GM12878 (cell line): ENCODE measurements at regions not wholly inside any gene's neighbourhood (a gene's known extent, or its start where the extent isn't known, plus 50 kb on each side); places are given as distances from the start of the nearest gene placed in this dataset.

Experiments used
- ATAC-seq: fragments of 200-7000 bp; cut with Tn5 transposase; 3 replicates; pipeline ENCODE4 v1.9.1; 2020; ENCODE audit warnings: mild to moderate bottlenecking, moderate library complexity
- BruUV-seq: library from RNA; stranded (reverse); fragments of 400-500 nt; replicated peaks from 2 replicates; lab custom pipeline; 2021; lab: Mats Ljungman, UMichigan
- CTCF ChIA-PET: fragments of 300-600 bp; sonication (Branson Sonifier 250); formaldehyde crosslinking; extraction: SDS; loops from one replicate; lab custom pipeline; 2021; ENCODE audit warnings: inconsistent platforms; lab: Yijun Ruan, JAX
- POLR2A ChIA-PET: fragments of 350-600 bp; formaldehyde crosslinking; extraction: SDS; loops from one replicate; lab custom pipeline; 2021; ENCODE audit warnings: inconsistent platforms; lab: Charles Lee
- RAD21 ChIA-PET: fragments of 300-600 bp; sonication (Branson Sonifier 250); formaldehyde crosslinking; loops from one replicate; lab custom pipeline; 2023; ENCODE audit warnings: antibody characterized with exemption; ENCODE audit not compliant: unreplicated experiment; lab: Charles Lee
- SMC1A ChIA-PET: fragments of 300-600 bp; sonication (Branson Sonifier 250); formaldehyde crosslinking; loops from one replicate; lab custom pipeline; 2023; ENCODE audit not compliant: unreplicated experiment, uncharacterized antibody; lab: Charles Lee
- DNase-seq: peaks from one replicate; pipeline ENCODE4 v3.0.0-alpha.2; 2011; ENCODE audit warnings: low read depth, low spot score
- FAIRE-seq: peaks from 3 replicates; lab custom pipeline; 2011; peaks lifted over from hg19 to GRCh38; lab: Jason Lieb, UNC
- H2AFZ ChIP-seq: 2 replicates; pipeline ENCODE4 v1.6.0; 2011; ENCODE audit warnings: low read depth, low read length, control low read depth; ENCODE audit not compliant: control insufficient read depth
- H3K27ac ChIP-seq: 2 replicates; pipeline ENCODE4 v1.5.1; 2011; ENCODE audit warnings: control low read depth; ENCODE audit not compliant: control insufficient read depth, insufficient read depth
- H3K27me3 ChIP-seq, 2 experiments: replicated peaks in 1 of 2; 2 replicates each; pipeline versions ENCODE4 v1.6.0 to v1.6.1; 2011; ENCODE audit warnings: low read length in 1 of 2; ENCODE audit not compliant: control insufficient read depth in 2 of 2, insufficient read depth in 2 of 2
- H3K36me3 ChIP-seq, 2 experiments: 2 replicates each; pipeline ENCODE4 v1.5.1; 2011; ENCODE audit warnings: low read length in 1 of 2; ENCODE audit not compliant: control insufficient read depth in 2 of 2, insufficient read depth in 2 of 2
- H3K4me1 ChIP-seq: 2 replicates; pipeline ENCODE4 v1.6.1; 2011; ENCODE audit warnings: mild to moderate bottlenecking, low read length, moderate library complexity, mixed read lengths; ENCODE audit not compliant: control insufficient read depth, insufficient read depth
- H3K4me2 ChIP-seq: 2 replicates; pipeline ENCODE4 v1.6.0; 2011; ENCODE audit warnings: control low read depth; ENCODE audit not compliant: control insufficient read depth, insufficient read depth
- H3K4me3 ChIP-seq: fragments of 200-600 bp; sonication (generic); 2 replicates; pipeline ENCODE4 v1.5.1; 2016
- H3K79me2 ChIP-seq: 2 replicates; pipeline ENCODE4 v1.6.0; 2011; ENCODE audit warnings: low read length; ENCODE audit not compliant: control insufficient read depth, insufficient read depth
- H3K9ac ChIP-seq: 2 replicates; pipeline ENCODE4 v1.8.0; 2011; ENCODE audit warnings: low read length, control low read depth, mixed read lengths; ENCODE audit not compliant: control insufficient read depth, insufficient read depth
- H3K9me3 ChIP-seq: replicated peaks from 3 replicates; pipeline ENCODE4 v1.5.1; 2011; ENCODE audit warnings: mild to moderate bottlenecking, low read length; ENCODE audit not compliant: control insufficient read depth, insufficient read depth
- H4K20me1 ChIP-seq: 2 replicates; pipeline ENCODE4 v1.6.0; 2011; ENCODE audit not compliant: control insufficient read depth, insufficient read depth
- CREM ChIP-seq: IDR thresholded peaks from 2 replicates; pipeline ENCODE4 v1.6.1; 2014; ENCODE audit warnings: antibody characterized with exemption, low read depth
- NR2F1 ChIP-seq: fragments of 450-650 bp; conservative IDR thresholded peaks from 2 replicates; pipeline ENCODE4 v1.6.1; 2017; ENCODE audit warnings: mild to moderate bottlenecking
- RCOR1 ChIP-seq: conservative IDR thresholded peaks from 2 replicates; pipeline ENCODE4 v1.6.1; 2012; ENCODE audit warnings: low read depth, low read length, improper control_type of control experiment
- SMAD1 ChIP-seq: fragments of 450-650 bp; IDR thresholded peaks from 2 replicates; pipeline ENCODE4 v1.6.1; 2018; ENCODE audit warnings: mild to moderate bottlenecking, low read depth; ENCODE audit not compliant: partially characterized antibody
- SUZ12 ChIP-seq: fragments of 200-600 bp; sonication (generic); IDR thresholded peaks from one replicate; pipeline ENCODE4 v1.6.1; 2018; ENCODE audit warnings: antibody characterized with exemption, mild to moderate bottlenecking; ENCODE audit not compliant: unreplicated experiment
- TCF7 ChIP-seq: IDR thresholded peaks from 2 replicates; pipeline ENCODE4 v1.6.1; 2014; ENCODE audit warnings: antibody characterized with exemption, borderline replicate concordance
- USF2 ChIP-seq: IDR thresholded peaks from 2 replicates; pipeline ENCODE4 v1.6.1; 2011; ENCODE audit warnings: low read depth, low read length, improper control_type of control experiment, borderline replicate concordance
- ZBTB40 ChIP-seq: fragments of 450-650 bp; IDR thresholded peaks from 2 replicates; pipeline ENCODE4 v1.6.1; 2016; ENCODE audit warnings: mild to moderate bottlenecking, moderate library complexity, borderline replicate concordance
- ZNF207 ChIP-seq: fragments of 450-650 bp; IDR thresholded peaks from 2 replicates; pipeline ENCODE4 v1.6.1; 2014; ENCODE audit warnings: antibody characterized with exemption, mild to moderate bottlenecking, borderline replicate concordance
- WGBS: methylation state at CpG from one replicate; pipeline ENCODE4 v1.1.6; 2016; ENCODE audit warnings: low lambda C conversion rate; ENCODE audit not compliant: insufficient replicate concordance, insufficient coverage; ENCODE audit errors: missing lambda C conversion rate; 5-methylcytosine and 5-hydroxymethylcytosine counted together
- in situ Hi-C: fragments of 300-500 bp; cut with MboI; formaldehyde crosslinking; loops from 9 replicates; pipeline ENCODE4 v1.14.3; 2018; ENCODE audit warnings: mixed read lengths
- intact Hi-C: fragments of 100-400 bp; cut with micrococcal nuclease; formaldehyde crosslinking; loops from one replicate; pipeline ENCODE4 v1.14.2; 2022; ENCODE audit not compliant: unreplicated experiment
- TF ChIP-seq, protein P1 (sequence below): IDR thresholded peaks from 2 replicates; pipeline ENCODE4 v1.6.1; 2011; ENCODE audit warnings: borderline replicate concordance, low read depth, mild to moderate bottlenecking, moderate library complexity, mixed read lengths, low read length; ENCODE audit not compliant: insufficient read depth; ENCODE audit errors: extremely low read length
- TF ChIP-seq, protein P2 (sequence below): fragments of 450-650 bp; IDR thresholded peaks from 2 replicates; pipeline ENCODE4 v1.6.1; 2016; ENCODE audit warnings: mild to moderate bottlenecking

DNA sequence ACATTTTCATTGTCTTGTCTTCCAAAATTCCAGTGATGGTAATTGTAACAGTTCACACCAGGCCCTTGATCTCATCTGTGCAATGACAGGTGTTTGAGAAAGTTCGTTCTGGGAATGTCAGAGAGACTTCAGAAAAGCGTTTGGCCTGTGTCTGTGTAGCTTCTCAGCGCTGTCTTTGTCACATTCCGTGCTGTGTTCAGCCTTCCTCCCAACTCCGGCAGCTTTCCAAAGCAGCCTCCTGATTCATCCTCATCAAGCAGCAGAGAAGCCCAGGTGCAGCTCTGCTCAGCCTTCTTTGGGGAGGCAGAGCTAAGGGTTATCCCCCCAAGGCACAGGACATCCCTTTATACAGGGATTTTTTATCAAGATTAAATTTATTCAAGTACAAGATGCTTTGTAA lies 494.0 kb upstream of the SUCLG2 start:
- ChIA-PET RAD21 (no interaction called here), CTCF (no interaction called here)
- Histone ChIP-seq H3K27ac (no peak overlapping the region), H3K9me3 (no peaks in the 10 kb centered on the region)
- no peak for TF ChIP-seq NR2F1
- TF ChIP-seq SUZ12: no peak
- TF ChIP-seq, protein P1, sequence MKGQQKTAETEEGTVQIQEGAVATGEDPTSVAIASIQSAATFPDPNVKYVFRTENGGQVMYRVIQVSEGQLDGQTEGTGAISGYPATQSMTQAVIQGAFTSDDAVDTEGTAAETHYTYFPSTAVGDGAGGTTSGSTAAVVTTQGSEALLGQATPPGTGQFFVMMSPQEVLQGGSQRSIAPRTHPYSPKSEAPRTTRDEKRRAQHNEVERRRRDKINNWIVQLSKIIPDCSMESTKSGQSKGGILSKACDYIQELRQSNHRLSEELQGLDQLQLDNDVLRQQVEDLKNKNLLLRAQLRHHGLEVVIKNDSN: no peak
- TF ChIP-seq TCF7: no peak
- TF ChIP-seq, protein P2, sequence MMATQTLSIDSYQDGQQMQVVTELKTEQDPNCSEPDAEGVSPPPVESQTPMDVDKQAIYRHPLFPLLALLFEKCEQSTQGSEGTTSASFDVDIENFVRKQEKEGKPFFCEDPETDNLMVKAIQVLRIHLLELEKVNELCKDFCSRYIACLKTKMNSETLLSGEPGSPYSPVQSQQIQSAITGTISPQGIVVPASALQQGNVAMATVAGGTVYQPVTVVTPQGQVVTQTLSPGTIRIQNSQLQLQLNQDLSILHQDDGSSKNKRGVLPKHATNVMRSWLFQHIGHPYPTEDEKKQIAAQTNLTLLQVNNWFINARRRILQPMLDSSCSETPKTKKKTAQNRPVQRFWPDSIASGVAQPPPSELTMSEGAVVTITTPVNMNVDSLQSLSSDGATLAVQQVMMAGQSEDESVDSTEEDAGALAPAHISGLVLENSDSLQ: no peak
- no peak for TF ChIP-seq SMAD1
- no peak for TF ChIP-seq ZNF207
- TF ChIP-seq ZBTB40: no peak
- TF ChIP-seq USF2: no peak
- no peak for TF ChIP-seq RCOR1
- TF ChIP-seq CREM: no peak
- TF ChIP-seq, all 136 proteins: peak for 0
- SMC1A ChIA-PET: no interaction called here
- intact Hi-C loops: no loop called here
- Histone ChIP-seq H3K36me3 (no peaks in the 10 kb centered on the region), H2AFZ (no peak overlapping the region), H3K4me1 (no peaks in the 10 kb centered on the region), H3K4me2 (no peak overlapping the region), H3K9ac (no peak overlapping the region), H4K20me1 (no peaks in the 10 kb centered on the region), H3K79me2 (no peaks in the 10 kb centered on the region), H3K4me3 (no peak overlapping the region), H3K27me3 (peaks cover 0 to 2% of the 10 kb centered on the region in 2 experiments; a peak in 1 of 4 replicates)
- 27% methylated on average over 5 of the region's 5 CpGs for WGBS
- DNase-seq (no peak), ATAC-seq (no peak), FAIRE-seq (no peak)
- POLR2A ChIA-PET: no interaction called here
- BruUV-seq: no TSS peak
- in situ Hi-C loops: no loop called here
